Inferior parietal cortex (tissue), 1 donor: ENCODE measurements at regions not wholly inside any gene's neighbourhood (a gene's known extent, or its start where the extent isn't known, plus 50 kb on each side); places are given as distances from the start of the nearest gene placed in this dataset.
"Not testable (repeated sequence)": the region's sequence is repeated elsewhere in the genome, so short reads cannot be mapped to it uniquely, and the experiment has no call there.

Experiments used
- DNase-seq: peaks from one replicate; pipeline ENCODE4 v3.0.0-alpha.2; 2016; ENCODE audit errors: extremely low spot score

- DNase-seq: no peak
Observed at GRCh38 chr12:62168411-62168810, 91.8 kb upstream of the USP15 start.

- DNase-seq: no peak
Observed at GRCh38 chr12:62170241-62170640, 90.0 kb upstream of the USP15 start.

- no peak for DNase-seq
Observed at GRCh38 chr12:62190689-62191490, 69.3 kb upstream of the USP15 start.

- peak; percentile 29 for DNase-seq
Observed at GRCh38 chr12:62191491-62192179, 68.6 kb upstream of the USP15 start.

GRCh38 chr12:62192180-62192902, 67.9 kb upstream of the USP15 start:
- peak; percentile 90 for DNase-seq

GRCh38 chr12:62192903-62193250, 67.3 kb upstream of the USP15 start:
- DNase-seq: no peak

- DNase-seq: no peak
Observed at GRCh38 chr12:62194031-62194430, 66.2 kb upstream of the USP15 start.

- DNase-seq: no peak
Observed at GRCh38 chr12:62194616-62195015, 65.6 kb upstream of the USP15 start.

- no peak for DNase-seq
Observed at GRCh38 chr12:62196146-62196545, 64.1 kb upstream of the USP15 start.

- DNase-seq: not testable (repeated sequence)
Observed at GRCh38 chr12:62202861-62203260, 57.3 kb upstream of the USP15 start.

GRCh38 chr12:62205346-62205745, 54.9 kb upstream of the USP15 start:
- no peak for DNase-seq

- no peak for DNase-seq
Observed at GRCh38 chr12:62207248-62207647, 53.0 kb upstream of the USP15 start.
